Tibial nerve (tissue), 4 donors: ENCODE measurements at regions not wholly inside any gene's neighbourhood (a gene's known extent, or its start where the extent isn't known, plus 50 kb on each side); places are given as distances from the start of the nearest gene placed in this dataset.
"Not testable (repeated sequence)": the region's sequence is repeated elsewhere in the genome, so short reads cannot be mapped to it uniquely, and the experiment has no call there.

ENCODE experiments used
- DNase-seq, 2 donors: peaks; one replicate each; pipeline ENCODE4 v3.0.0-alpha.2; 2019; ENCODE audit warnings: low spot score in 2 of 2
- H3K27ac ChIP-seq, 4 donors: fragments of 200-600 bp; sonication (generic) in 3 of 4; one replicate each; pipeline ENCODE4 v1.5.1; 2017 to 2019; ENCODE audit warnings: mild to moderate bottlenecking in 1 of 4
- H3K27me3 ChIP-seq, 2 donors: fragments of 200-600 bp; sonication (generic) in 1 of 2; one replicate each; pipeline versions ENCODE4 v1.5.1 to v1.6.0; 2017 to 2019
- H3K36me3 ChIP-seq, 3 donors: fragments of 200-600 bp; sonication (generic); one replicate each; pipeline ENCODE4 v1.5.1; 2018 to 2019
- H3K4me1 ChIP-seq, 4 donors: fragments of 200-600 bp; sonication (generic) in 3 of 4; one replicate each; pipeline ENCODE4 v1.5.1; 2017 to 2019
- H3K4me3 ChIP-seq, 4 donors: fragments of 200-600 bp; sonication (generic) in 3 of 4; one replicate each; pipeline ENCODE4 v1.5.1; 2017 to 2019; ENCODE audit warnings: mild to moderate bottlenecking in 1 of 4, moderate library complexity in 1 of 4
- H3K9me3 ChIP-seq, 4 donors: fragments of 200-600 bp; sonication (generic) in 3 of 4; one replicate each; pipeline ENCODE4 v1.5.1; 2017 to 2019
- EP300 ChIP-seq, 2 donors: sonication (generic); formaldehyde crosslinking; IDR thresholded peaks; one replicate each; pipeline ENCODE4 v1.6.1; 2017; ENCODE audit warnings: antibody characterized with exemption in 2 of 2, mild to moderate bottlenecking in 1 of 2
- POLR2A ChIP-seq, 2 donors: fragments of 450-650 bp; IDR thresholded peaks; one replicate each; pipeline ENCODE4 v1.6.1; 2017; ENCODE audit warnings: antibody characterized with exemption in 2 of 2, mild to moderate bottlenecking in 2 of 2, moderate library complexity in 2 of 2
- WGBS, 2 donors: methylation state at CpG; one replicate each; pipeline ENCODE4 v1.1.5; 2018; 5-methylcytosine and 5-hydroxymethylcytosine counted together
- TF ChIP-seq, protein P1 (sequence below), 5 experiments: fragments of 200-600 bp in 3 of 5; fragments of 450-650 bp in 2 of 5; sonication (generic) in 3 of 5; IDR thresholded peaks; one replicate each; pipeline ENCODE4 v1.5.1; 2016 to 2019; ENCODE audit warnings: antibody characterized with exemption in 5 of 5, mild to moderate bottlenecking in 3 of 5, moderate library complexity in 2 of 5

DNA sequence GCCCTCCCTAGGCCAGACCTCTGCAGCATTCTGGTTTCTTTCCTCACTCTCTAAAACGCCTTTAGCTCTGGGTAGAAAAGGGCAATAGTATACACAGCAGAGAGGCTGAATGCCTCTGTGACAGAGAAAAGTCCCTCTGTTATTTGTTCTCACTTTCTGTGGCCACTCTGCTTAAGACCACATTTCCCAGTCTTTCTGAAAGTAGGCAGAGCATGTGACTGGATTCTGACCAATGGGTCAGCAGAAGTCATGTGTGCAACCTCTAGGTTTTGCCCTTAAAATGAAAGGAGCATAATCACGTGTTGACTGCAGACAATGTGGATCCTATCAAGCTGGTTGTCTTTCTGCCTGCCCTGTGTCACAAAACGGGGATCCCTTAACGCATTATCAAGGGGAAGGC lies 79.7 kb upstream of the MARK1 start:
- Histone ChIP-seq H3K9me3 (peaks cover 0 to 6% (median 0%) of the 10 kb centered on the region in 4 donors), H3K36me3 (no peaks in the 10 kb centered on the region), H3K27ac (no peak overlapping the region), H3K27me3 (no peaks in the 10 kb centered on the region), H3K4me3 (no peak overlapping the region), H3K4me1 (peaks cover 0 to 8% (median 0%) of the 10 kb centered on the region in 4 donors)
- DNase-seq = no peak
- WGBS, 2 donors = 68% methylated on average over 4 of the region's 4 CpGs
- TF ChIP-seq POLR2A (IDR thresholded peaks at IDR 0.05) = no peak
- TF ChIP-seq, protein P1, sequence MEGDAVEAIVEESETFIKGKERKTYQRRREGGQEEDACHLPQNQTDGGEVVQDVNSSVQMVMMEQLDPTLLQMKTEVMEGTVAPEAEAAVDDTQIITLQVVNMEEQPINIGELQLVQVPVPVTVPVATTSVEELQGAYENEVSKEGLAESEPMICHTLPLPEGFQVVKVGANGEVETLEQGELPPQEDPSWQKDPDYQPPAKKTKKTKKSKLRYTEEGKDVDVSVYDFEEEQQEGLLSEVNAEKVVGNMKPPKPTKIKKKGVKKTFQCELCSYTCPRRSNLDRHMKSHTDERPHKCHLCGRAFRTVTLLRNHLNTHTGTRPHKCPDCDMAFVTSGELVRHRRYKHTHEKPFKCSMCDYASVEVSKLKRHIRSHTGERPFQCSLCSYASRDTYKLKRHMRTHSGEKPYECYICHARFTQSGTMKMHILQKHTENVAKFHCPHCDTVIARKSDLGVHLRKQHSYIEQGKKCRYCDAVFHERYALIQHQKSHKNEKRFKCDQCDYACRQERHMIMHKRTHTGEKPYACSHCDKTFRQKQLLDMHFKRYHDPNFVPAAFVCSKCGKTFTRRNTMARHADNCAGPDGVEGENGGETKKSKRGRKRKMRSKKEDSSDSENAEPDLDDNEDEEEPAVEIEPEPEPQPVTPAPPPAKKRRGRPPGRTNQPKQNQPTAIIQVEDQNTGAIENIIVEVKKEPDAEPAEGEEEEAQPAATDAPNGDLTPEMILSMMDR (IDR thresholded peaks at IDR 0.05) = no peak
- TF ChIP-seq EP300 (IDR thresholded peaks at IDR 0.05) = no peak

GRCh38 chr1:220444586-220444985 lies 83.3 kb upstream of the MARK1 start:
- not testable (repeated sequence) for DNase-seq, H3K27me3 ChIP-seq, H3K9me3 ChIP-seq, H3K36me3 ChIP-seq, H3K27ac ChIP-seq, H3K4me1 ChIP-seq, H3K4me3 ChIP-seq
- 84 to 93% methylated on average over 3 of the region's 3 CpGs for WGBS, 2 donors

GRCh38 chr1:220441211-220441610 lies 86.7 kb upstream of the MARK1 start:
- TF ChIP-seq, protein P1 (IDR thresholded peaks at IDR 0.05) = no peak
- TF ChIP-seq POLR2A (IDR thresholded peaks at IDR 0.05) (no peak), EP300 (IDR thresholded peaks at IDR 0.05) (no peak)
- H3K4me3 ChIP-seq = no peak overlapping the region
- H3K4me1 ChIP-seq = no peaks in the 10 kb centered on the region
- WGBS, 2 donors = 45 to 49% methylated on average over 3 of the region's 3 CpGs
- no peak overlapping the region for H3K27ac ChIP-seq
- H3K9me3 ChIP-seq = peaks cover 0 to 6% (median 0%) of the 10 kb centered on the region in 4 donors
- no peak for DNase-seq
- no peaks in the 10 kb centered on the region for H3K27me3 ChIP-seq
- no peaks in the 10 kb centered on the region for H3K36me3 ChIP-seq

- H3K27ac ChIP-seq = no peak overlapping the region
- TF ChIP-seq, protein P1 (IDR thresholded peaks at IDR 0.05) = no peak
- no peak for TF ChIP-seq EP300 (IDR thresholded peaks at IDR 0.05)
- TF ChIP-seq POLR2A (IDR thresholded peaks at IDR 0.05) = no peak
- H3K4me1 ChIP-seq = no peaks in the 10 kb centered on the region
- no peak for DNase-seq
- no peaks in the 10 kb centered on the region for H3K36me3 ChIP-seq
- H3K4me3 ChIP-seq = no peak overlapping the region
- WGBS, 2 donors = 82 to 88% methylated on average over 2 of the region's 2 CpGs
- no peaks in the 10 kb centered on the region for H3K9me3 ChIP-seq
- no peaks in the 10 kb centered on the region for H3K27me3 ChIP-seq
Measured at GRCh38 chr1:220438741-220439140, 89.2 kb upstream of the MARK1 start.

DNA sequence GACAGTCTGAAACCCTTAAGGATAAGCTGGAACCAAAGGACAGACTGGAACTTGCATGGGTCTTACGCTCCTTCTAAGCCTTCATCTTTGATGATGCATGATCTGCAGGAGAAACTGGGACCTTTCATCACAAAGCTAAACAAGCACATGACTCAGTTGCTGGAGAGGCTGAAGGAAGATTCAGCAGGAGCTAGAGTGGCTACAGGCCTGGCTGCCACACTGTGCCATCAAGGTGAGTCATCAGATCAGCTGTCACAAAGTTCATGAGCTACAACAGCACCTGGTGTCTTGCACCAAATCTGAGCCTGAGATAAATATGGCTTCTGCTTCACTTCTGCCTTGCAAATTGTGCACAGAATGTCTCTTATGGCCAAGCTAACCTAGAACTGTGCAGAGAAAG lies 95.5 kb upstream of the MARK1 start:
- no peak overlapping the region for H3K4me3 ChIP-seq
- TF ChIP-seq POLR2A (IDR thresholded peaks at IDR 0.05) = no peak
- no peak for TF ChIP-seq EP300 (IDR thresholded peaks at IDR 0.05)
- TF ChIP-seq, protein P1 (IDR thresholded peaks at IDR 0.05) = no peak
- WGBS, 2 donors = 88 to 100% methylated on average over 1 of the region's 1 CpG
- no peak overlapping the region for H3K27ac ChIP-seq
- H3K36me3 ChIP-seq = no peaks in the 10 kb centered on the region
- no peak for DNase-seq
- no peaks in the 10 kb centered on the region for H3K9me3 ChIP-seq
- H3K4me1 ChIP-seq = no peaks in the 10 kb centered on the region
- H3K27me3 ChIP-seq = no peaks in the 10 kb centered on the region
